ENCODE measurements at regions not wholly inside any gene's neighbourhood (a gene's known extent, or its start where the extent isn't known, plus 50 kb on each side); places are given as distances from the start of the nearest gene placed in this dataset.

- Histone ChIP-seq H3K36me3 (no peaks in the 10 kb centered on the region), H3K9me3 (no peaks in the 10 kb centered on the region), H3K4me1 (no peaks in the 10 kb centered on the region), H3K27ac (no peak overlapping the region), H3K4me3 (no peak overlapping the region), H3K27me3 (peaks cover 4% of the 10 kb centered on the region)
- intact Hi-C loops (cut with DNase I; ENCODE audit: low total_unique reads) = no loop called here
- DNase-seq = no peak
- TF ChIP-seq CTCF (IDR thresholded peaks at IDR 0.05) (no peak), POLR2A (IDR thresholded peaks at IDR 0.05) (no peak), POLR2AphosphoS5 (IDR thresholded peaks at IDR 0.05) (no peak), EP300 (IDR thresholded peaks at IDR 0.05; ENCODE audit: low read depth) (no peak)
- in situ Hi-C loops (cut with MboI; ENCODE audit: low pct_ligation_motif_present in 1 of 4, low pct_unique_long_range_greater_than_20kb in 1 of 4, low sequenced_read_pairs in 3 of 4) = no loop called here
- WGBS, 2 donors (ENCODE audit: low coverage in 1 of 2) = 77% methylated on average over 12 of the region's 12 CpGs; no CpG with 5 or more reads in 1 of the 2 donors
Measured at GRCh38 chr1:182003953-182004586, 57.4 kb downstream of the ZNF648 start.

GRCh38 chr1:182003025-182003725, 58.3 kb downstream of the ZNF648 start:
- intact Hi-C loops (cut with DNase I; ENCODE audit: low total_unique reads) (no loop called here), in situ Hi-C loops (cut with MboI; ENCODE audit: low pct_ligation_motif_present in 1 of 4, low pct_unique_long_range_greater_than_20kb in 1 of 4, low sequenced_read_pairs in 3 of 4) (no loop called here)
- TF ChIP-seq POLR2AphosphoS5 (IDR thresholded peaks at IDR 0.05) (no peak), POLR2A (IDR thresholded peaks at IDR 0.05) (no peak)
- DNase-seq = no peak
- Histone ChIP-seq H3K27ac (no peak overlapping the region), H3K4me3 (no peak overlapping the region), H3K4me1 (no peaks in the 10 kb centered on the region), H3K9me3 (no peaks in the 10 kb centered on the region), H3K27me3 (peaks cover 4% of the 10 kb centered on the region), H3K36me3 (no peaks in the 10 kb centered on the region)
- 58 to 70% methylated on average over 8 to 10 of the region's 10 CpGs for WGBS, 2 donors (ENCODE audit: low coverage in 1 of 2)

GRCh38 chr1:182002570-182002969, 58.9 kb downstream of the ZNF648 start:
- peaks cover 4% of the 10 kb centered on the region for H3K27me3 ChIP-seq
- H3K4me3 ChIP-seq = no peak overlapping the region
- no peaks in the 10 kb centered on the region for H3K9me3 ChIP-seq
- no peak for TF ChIP-seq CTCF (IDR thresholded peaks at IDR 0.05)
- no peak for TF ChIP-seq POLR2A (IDR thresholded peaks at IDR 0.05)
- no peak for TF ChIP-seq EP300 (IDR thresholded peaks at IDR 0.05; ENCODE audit: low read depth)
- TF ChIP-seq POLR2AphosphoS5 (IDR thresholded peaks at IDR 0.05) = no peak
- no peak for DNase-seq
- no peak overlapping the region for H3K27ac ChIP-seq
- WGBS, 2 donors (ENCODE audit: low coverage in 1 of 2) = 6 to 44% methylated on average over 3 to 10 of the region's 10 CpGs
- no peaks in the 10 kb centered on the region for H3K36me3 ChIP-seq
- no peaks in the 10 kb centered on the region for H3K4me1 ChIP-seq
- in situ Hi-C loops (cut with MboI; ENCODE audit: low pct_ligation_motif_present in 1 of 4, low pct_unique_long_range_greater_than_20kb in 1 of 4, low sequenced_read_pairs in 3 of 4) (no loop called here), intact Hi-C loops (cut with DNase I; ENCODE audit: low total_unique reads) (no loop called here)

- no peak for TF ChIP-seq CTCF (IDR thresholded peaks at IDR 0.05)
- no peak for TF ChIP-seq POLR2AphosphoS5 (IDR thresholded peaks at IDR 0.05)
- no peak for TF ChIP-seq EP300 (IDR thresholded peaks at IDR 0.05; ENCODE audit: low read depth)
- no peak for TF ChIP-seq POLR2A (IDR thresholded peaks at IDR 0.05)
- Histone ChIP-seq H3K9me3 (no peaks in the 10 kb centered on the region), H3K4me3 (no peak overlapping the region), H3K36me3 (no peaks in the 10 kb centered on the region), H3K27me3 (peaks cover 4% of the 10 kb centered on the region), H3K4me1 (no peaks in the 10 kb centered on the region), H3K27ac (no peak overlapping the region)
- DNase-seq = no peak
- 81 to 84% methylated on average over 3 to 4 of the region's 4 CpGs for WGBS, 2 donors (ENCODE audit: low coverage in 1 of 2)
- intact Hi-C loops (cut with DNase I; ENCODE audit: low total_unique reads) = no loop called here
- in situ Hi-C loops (cut with MboI; ENCODE audit: low pct_ligation_motif_present in 1 of 4, low pct_unique_long_range_greater_than_20kb in 1 of 4, low sequenced_read_pairs in 3 of 4) = no loop called here
Measured at GRCh38 chr1:181998858-181999257, 62.7 kb downstream of the ZNF648 start.

Data from transverse colon (tissue), 4 donors.